ENCODE measurements at regions not wholly inside any gene's neighbourhood (a gene's known extent, or its start where the extent isn't known, plus 50 kb on each side); places are given as distances from the start of the nearest gene placed in this dataset.

DNA sequence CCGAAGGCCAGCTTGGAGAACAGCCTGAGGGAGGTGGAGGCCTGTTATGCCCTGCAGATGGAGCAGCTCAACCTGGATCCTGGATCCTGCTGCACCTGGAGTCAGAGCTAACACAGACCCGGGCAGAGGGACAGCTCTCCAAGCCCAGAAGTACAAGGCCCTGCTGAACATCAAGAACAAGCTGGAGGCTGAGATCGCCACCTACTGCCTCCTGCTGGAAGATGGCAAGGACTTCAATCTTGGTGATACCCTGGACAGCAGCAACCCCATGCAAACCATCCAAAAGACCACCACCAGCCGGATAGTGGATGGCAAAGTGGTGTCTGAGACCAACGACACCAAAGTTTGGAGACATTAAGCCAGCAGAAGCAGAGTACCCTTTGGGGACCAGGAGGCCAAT lies 223.5 kb upstream of the ID4 start:
- DNase-seq = no peak
- intact Hi-C loops (cut with DNase I) = no loop called here

DNA sequence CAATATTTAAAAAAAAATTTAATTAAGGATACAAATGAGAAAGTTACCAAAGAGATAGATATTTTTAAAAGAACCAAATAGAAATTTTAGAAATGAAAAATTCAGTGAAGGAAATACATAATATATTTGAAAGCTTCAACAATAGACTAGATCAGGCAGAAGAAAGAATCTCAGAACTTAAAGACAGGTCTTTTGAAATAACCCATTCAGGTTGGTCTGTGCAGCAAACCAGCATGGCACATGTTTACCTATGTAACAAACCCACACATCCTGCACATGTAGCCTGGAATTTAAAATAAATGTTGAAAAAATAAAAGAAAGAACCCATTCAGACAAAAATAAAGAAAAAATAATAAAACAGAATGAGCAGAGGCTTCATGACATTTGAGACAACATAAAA lies 221.1 kb upstream of the ID4 start:
- ATAC-seq (ENCODE audit: poor library complexity) = no peak
- DNase-seq = no peak

More for the DNA sequence above, 223.5 kb upstream of the ID4 start:
- ATAC-seq (ENCODE audit: poor library complexity) = no peak

DNA sequence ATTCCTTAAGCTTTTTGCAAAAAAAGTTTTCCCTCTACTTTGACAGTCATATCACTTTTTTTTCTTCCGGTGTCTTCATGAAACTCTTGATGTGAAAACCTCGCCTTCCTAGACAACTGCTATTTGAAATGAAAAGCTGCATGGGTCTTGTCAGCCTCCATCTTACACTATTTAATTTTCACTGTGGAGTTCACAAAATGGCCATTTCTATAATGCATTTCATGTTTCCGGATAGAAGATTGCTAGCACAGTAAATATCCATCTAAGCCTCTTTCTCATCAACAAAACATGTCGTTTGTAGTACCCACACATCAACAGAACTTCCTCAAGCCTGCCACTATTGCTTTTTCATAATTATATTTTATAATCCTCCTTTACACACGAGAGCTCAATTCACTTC lies 204.9 kb upstream of the ID4 start:
- DNase-seq (no peak), ATAC-seq (ENCODE audit: poor library complexity) (no peak)
- intact Hi-C loops (cut with DNase I) = no loop called here

More for the DNA sequence above, 221.1 kb upstream of the ID4 start:
- intact Hi-C loops (cut with DNase I) = no loop called here

DNA sequence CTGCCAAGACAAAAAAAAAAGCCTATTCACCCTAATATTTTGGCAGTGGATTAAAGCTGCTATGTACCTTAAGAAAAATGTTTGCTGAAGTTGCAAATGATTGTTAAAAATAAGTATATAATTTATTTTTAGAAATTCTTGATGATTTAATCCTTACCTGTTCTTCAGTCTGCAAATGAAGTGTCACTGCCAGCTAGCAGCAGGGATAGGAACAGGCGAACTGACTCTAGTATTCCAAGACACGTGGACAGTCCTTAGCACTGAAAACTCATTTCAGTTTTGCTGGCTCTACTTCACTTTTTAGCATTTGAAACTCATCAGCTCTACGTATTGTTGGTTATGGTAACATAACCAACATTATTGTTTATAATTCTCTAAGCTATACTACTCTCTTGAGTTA lies 204.4 kb upstream of the ID4 start:
- DNase-seq = no peak
- intact Hi-C loops (cut with DNase I) = no loop called here
- ATAC-seq (ENCODE audit: poor library complexity) = no peak

DNA sequence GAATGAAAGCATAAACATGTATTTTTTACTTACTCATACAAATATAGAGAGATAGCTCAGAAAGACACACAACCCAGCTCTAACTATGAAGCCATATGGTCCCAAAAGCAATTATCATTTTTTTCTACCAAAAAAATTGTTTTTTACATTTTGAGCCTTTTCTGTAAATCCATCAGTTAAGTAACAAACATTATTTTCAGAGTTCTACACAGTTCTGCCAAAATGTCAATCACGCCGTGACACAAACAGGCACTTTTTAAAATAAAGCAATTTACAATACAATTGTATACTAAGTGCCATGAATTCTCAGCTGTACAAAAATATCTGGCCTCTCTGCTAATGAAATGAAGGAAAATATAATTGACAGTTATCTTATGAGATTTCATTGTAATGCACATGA lies 201.4 kb upstream of the ID4 start:
- ATAC-seq (ENCODE audit: poor library complexity) (no peak), DNase-seq (no peak)
- intact Hi-C loops (cut with DNase I) = no loop called here

DNA sequence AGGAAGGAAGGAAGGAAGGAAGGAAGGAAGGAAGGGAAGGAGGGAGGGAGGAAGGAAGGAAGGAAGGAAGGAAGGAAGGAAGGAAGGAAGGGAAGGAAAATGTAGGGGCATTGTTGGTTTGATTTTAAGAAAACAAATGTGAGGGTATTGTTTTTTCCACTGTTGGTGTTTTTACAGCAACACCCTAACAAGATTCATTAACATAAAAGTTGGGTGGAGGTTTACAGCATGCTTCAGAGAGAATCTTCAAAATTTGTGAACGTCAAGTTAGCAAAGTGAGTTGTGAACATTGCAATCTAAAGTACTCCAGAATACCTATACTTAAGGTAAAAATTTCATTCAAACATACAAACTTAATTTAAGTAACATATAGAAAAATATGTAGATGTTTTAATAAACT lies 200.2 kb upstream of the ID4 start:
- DNase-seq (no peak), ATAC-seq (ENCODE audit: poor library complexity) (no peak)
- intact Hi-C loops (cut with DNase I) = no loop called here

DNA sequence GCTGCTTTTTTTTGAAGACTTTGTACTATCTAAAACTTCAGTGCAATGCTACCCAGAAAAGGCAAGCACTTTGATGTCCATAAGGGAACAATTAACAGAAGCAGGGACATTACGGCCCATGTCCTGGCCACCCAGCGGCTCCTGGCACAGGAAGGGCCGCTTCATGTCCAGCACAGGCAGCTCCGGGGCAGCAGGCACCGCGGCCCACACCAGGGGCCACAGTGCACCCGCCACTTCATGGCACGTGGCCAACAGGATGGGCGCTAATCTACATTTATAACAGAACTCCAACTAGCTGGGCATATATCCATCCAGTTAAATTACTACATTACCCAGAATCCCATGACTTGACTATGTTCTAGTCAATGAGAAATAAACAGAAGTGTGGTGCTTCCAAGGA lies 198.2 kb upstream of the ID4 start:
- no peak for ATAC-seq (ENCODE audit: poor library complexity)
- intact Hi-C loops (cut with DNase I) = no loop called here
- no peak for DNase-seq

DNA sequence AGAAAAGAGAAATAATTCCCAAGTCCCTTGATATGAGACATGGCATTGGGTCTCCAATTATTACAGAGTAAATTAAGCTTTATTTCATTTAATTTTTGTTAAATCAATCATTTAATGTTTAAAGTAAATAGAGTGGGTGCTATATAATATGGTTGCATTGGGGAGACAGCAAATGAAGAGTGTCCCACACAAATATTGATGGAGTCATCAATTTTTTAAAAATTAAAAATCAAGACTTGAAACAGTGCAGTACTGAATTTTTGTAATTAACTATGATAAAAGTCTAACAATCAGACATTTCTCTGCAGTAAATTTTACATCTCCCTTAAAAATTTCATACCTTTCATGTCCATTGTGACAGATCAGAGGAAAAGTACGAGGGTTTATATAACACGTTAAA lies 193.9 kb upstream of the ID4 start:
- intact Hi-C loops (cut with DNase I) = no loop called here
- ATAC-seq (ENCODE audit: poor library complexity) = no peak
- DNase-seq = no peak

DNA sequence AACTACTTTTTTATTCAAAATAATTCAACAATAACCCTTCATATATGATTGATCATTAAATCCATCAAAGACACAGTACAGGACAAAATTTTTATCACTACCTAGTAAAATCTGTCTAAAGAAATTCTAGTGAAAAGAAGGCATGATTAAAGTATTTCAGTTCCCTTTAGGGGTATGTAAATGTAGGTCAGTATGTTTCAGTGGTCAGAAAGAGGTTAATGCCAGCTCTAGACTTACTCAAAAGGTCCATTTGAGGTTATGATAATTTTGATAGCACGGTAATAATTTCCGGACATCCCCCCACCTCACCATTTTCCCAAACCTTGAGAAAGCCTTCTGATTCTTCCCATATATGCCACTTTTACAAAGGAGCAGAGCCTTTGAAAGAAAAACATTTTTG lies 193.5 kb upstream of the ID4 start:
- intact Hi-C loops (cut with DNase I) = no loop called here
- DNase-seq = no peak
- ATAC-seq (ENCODE audit: poor library complexity) = no peak

DNA sequence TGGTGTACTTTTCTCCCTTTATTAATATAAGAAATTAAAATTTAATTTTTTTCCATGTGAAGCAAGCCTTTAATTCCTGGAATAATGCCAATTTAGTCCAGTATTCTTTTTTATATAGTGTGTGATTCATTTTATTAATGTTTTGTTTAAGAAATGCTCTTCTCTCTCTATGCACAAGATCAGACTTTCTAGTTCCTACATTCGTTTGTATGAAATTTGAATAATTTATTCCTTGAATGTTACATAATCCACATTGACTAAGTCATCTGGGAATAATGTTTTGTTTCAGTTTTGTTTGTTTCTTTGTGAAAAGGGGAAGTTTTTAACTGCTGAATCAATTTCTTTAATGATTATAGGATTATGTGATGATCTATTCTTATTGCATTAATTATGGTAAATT lies 181.4 kb upstream of the ID4 start:
- ATAC-seq (ENCODE audit: poor library complexity) (no peak), DNase-seq (no peak)
- intact Hi-C loops (cut with DNase I) = no loop called here

DNA sequence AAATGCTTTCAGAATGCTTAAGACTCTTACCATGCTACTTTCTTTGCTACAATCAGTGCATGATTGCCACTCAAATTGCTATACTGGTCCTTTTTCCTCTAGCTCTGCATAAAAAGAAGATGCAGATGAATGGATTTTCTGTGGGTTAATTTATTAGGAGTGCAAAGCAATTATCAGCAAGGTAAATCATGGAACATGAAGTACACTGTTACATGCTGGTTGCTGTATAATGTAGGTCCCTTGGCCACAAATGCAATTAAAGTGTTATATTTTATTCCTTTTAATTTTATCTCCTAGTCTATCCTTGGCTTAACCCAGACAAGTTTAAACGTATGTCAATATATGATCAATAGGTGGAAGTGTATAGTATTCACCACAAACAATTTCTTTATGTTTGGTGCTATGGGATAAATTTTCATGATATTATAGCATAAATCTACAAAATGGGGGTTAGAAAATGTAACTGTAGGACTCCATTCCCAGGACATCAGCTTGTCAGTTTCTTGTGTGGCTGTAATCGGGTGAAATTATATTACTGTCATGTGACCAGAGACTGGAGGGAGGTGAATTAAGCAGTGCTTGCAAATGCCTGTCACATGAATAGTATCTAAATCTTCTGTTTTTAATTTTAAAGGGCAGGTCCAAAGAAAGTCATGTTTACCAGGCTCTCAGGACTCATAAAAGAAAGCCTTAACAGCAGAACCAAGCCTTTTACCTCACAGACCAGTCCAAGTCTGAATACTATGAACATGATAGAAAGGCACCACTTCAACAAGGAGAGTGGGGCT lies 176.9 kb upstream of the ID4 start:
- intact Hi-C loops (cut with DNase I) = no loop called here
- no peak for DNase-seq
- ATAC-seq (ENCODE audit: poor library complexity) = no peak

DNA sequence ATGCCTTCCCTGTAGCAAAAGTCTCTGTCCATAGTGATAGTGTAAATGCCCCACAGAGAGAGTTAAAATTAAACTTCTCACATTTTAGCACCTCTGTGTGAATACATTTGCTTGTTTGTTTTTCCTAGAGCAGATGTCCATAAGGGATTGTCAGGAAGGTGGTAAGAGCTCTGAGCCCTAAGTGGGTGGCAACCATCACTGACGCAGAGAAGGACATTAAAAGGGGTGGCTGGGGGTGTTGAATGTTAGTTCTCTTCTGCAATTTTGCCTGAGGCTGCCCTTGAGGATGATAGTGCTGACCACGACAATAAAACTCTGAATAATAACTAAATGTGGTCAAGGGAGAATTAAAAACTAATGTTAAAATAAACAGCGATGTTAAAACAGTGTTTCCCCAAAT lies 174.3 kb upstream of the ID4 start:
- no peak for DNase-seq
- intact Hi-C loops (cut with DNase I) = no loop called here
- no peak for ATAC-seq (ENCODE audit: poor library complexity)

DNA sequence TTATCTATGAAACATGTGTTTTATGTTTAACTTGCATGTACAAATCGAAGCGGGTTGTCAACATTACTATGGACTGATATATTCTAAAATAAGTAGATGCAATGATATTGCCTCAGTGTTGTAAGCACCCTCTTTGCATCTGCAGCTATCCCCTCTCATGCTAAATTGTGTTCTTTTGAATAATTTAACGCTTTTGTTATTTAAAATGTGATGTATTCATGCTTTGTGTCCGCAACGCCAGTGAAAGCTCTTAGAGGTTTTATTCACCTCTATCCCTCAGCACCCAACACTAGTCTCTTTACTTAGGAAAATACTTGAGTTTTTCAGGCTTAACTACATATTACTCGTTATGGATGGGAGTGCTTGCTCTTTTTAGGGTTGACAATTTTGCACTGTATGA lies 173.7 kb upstream of the ID4 start:
- no peak for ATAC-seq (ENCODE audit: poor library complexity)
- intact Hi-C loops (cut with DNase I) = no loop called here
- DNase-seq = no peak

DNA sequence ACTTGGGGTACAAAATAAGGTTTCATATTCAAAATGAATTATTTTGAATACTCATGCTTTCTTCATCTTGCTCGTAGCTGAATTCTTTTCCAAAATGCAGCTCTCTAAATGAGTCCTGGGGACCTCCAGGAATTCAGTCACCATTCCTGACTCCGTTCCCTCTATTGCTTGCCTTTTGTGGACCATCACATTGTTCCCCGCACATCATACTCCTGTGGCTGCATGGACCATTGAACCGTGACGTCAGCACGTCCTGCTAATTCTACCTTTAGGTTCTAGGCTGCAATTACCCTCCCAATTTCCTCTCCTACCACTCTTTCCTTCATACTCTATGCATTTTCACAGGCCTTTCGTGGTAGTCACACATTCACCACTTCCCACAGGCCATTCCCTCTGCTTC lies 173.1 kb upstream of the ID4 start:
- intact Hi-C loops (cut with DNase I) = no loop called here
- ATAC-seq (ENCODE audit: poor library complexity) = no peak
- DNase-seq = no peak

DNA sequence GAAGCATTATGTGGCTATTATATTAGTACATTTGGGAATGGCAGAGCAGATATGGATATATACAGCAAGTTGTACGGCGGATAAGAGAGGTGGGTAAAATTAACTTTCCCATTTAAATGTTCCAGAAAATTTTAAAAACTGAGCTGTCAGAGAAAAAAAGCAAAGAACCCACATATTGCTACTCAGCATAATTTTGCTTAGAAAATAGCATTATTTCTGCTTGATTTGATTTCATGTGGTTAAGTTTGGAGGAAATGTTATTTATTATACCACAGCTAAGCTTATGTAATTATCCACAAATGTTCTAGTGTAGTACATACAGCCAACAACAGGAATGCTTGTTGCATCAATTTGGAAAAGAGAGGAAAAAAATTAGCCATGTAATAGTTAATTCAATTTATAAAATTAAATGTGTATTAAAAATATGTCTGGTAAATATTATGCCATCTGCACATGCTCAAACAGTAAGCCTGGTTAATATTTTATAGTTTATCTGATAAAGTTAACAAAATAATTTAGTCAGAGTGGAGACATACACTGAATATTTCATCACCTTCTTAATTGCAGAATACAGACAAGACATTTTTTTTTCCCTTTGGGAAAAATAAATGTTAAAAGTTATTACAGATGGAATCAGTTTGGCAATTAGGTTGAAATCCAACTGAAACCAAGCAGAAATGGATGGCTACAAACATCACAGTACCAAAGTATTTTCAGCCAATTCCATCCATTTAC lies 172.1 kb upstream of the ID4 start:
- no peak for DNase-seq
- intact Hi-C loops (cut with DNase I) = no loop called here
- no peak for ATAC-seq (ENCODE audit: poor library complexity)

DNA sequence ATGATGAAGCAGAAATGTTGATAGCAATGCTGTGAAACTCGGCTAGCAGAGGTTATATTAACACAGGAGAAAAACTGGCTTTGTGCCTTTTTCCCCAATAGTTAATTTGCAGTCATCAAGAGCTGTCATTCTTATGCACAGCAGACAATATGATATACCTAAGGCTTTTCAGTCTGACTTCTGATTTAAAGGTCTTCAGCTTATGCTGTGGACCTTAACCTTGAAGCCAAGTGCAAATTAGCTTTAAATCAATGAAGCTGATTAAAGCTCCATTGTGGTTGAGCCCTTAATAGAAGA lies 171.6 kb upstream of the ID4 start:
- DNase-seq (no peak), ATAC-seq (ENCODE audit: poor library complexity) (no peak)
- intact Hi-C loops (cut with DNase I) = no loop called here

DNA sequence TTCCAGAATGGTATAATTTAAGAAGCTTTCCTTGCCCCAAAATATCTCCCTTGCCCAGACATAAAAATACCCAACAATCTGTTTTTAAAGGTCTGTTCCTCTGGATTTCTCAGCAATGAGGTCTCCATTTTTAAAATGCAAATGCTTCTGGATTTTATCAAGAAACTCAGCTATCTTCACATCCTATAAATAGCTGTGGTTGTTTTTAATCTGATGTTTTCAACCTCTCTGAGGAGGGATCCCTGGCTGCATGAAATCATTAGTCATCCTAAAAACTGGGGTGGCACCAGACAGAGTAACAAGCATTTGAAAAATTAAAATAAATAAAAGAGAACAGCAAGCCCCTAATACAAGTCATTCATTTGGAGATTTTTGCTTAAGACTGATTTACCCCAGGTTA lies 168.5 kb upstream of the ID4 start:
- DNase-seq = no peak
- no peak for ATAC-seq (ENCODE audit: poor library complexity)
- intact Hi-C loops (cut with DNase I) = no loop called here

DNA sequence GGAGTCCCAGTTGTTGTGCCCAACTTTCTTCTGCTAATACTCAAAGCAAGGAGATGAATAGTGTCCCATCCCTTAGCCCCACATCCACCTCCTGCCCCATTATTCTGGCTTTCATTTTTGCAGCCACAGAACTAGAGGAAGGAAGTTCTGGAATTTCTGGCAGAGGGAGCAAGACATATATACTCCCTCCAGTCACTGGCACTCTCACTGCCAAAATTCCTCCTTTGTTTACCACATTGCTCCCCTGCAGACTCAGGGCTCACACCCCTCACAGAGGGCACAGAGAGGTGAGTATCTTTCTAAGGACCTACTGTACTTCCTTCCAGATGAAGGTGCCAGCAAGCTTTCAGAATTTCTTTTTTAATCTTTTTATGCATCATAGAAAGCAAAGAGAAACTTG lies 168.0 kb upstream of the ID4 start:
- DNase-seq (no peak), ATAC-seq (ENCODE audit: poor library complexity) (no peak)
- intact Hi-C loops (cut with DNase I) = no loop called here

DNA sequence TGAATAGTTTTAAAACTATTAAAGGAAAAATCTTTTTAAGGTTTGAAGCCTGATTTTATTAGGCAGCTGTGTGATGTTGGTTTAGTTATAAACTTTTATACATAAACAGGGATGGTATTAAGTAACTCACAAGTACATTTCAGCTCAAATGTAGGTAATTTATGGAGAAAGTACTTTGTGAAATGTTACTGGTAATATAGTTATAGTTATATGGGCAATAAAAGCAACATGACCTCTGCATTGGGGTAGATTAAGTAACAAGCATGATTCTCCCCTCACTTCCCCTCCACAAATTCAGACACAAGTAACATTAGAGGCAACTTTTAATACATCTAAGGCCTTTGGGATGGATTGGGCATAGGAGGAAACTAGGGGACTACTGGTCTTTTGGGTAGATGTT lies 154.3 kb upstream of the ID4 start:
- intact Hi-C loops (cut with DNase I) = no loop called here
- ATAC-seq (ENCODE audit: poor library complexity) = no peak
- DNase-seq = no peak

DNA sequence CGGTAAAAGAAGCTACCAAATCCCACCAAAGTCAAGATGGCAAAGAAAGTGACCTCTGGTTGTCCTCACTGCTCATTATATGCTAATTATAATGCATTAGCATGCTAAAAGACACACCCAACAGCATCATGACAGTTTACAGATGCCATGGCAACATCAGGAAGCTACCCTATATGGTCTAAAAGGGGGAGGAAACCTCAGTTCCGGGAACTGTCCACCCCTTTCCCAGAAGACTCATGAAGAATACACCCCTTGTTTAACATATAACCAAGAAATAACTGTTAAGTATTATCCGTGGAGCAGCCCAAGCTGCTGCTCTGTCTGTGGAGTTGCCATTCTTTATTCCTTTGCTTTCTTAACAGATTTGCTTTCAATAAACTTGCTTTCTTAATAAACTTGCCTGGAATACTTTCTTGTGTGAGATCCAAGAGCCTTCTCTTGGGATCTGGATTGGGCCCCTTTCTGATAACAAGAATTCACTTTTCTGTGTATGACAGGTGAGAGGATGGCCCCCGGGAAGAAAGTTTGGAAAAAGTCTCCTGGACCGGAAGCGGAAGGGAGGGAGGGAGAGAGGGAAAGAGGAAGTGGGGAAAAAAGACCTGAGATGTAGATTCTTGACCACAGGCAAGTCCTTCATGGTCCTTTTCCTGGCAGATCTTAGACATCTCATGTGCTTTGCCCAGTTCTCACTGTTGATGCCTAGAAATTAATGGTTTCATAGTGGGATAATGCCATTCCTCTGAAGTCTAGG lies 146.7 kb upstream of the ID4 start:
- intact Hi-C loops (cut with DNase I) = no loop called here
- DNase-seq (no peak), ATAC-seq (ENCODE audit: poor library complexity) (no peak)
